Lung (tissue), 11 donors: ENCODE measurements at regions not wholly inside any gene's neighbourhood (a gene's known extent, or its start where the extent isn't known, plus 50 kb on each side); places are given as distances from the start of the nearest gene placed in this dataset.

Experiments used
- ATAC-seq: fragments of 200-7000 bp; cut with Tn5 transposase; one replicate; pipeline ENCODE4 v1.9.1; 2020; ENCODE audit warnings: moderate number of reproducible peaks; ENCODE audit not compliant: insufficient read depth, low FRiP score
- DNase-seq, 3 donors: peaks; one replicate each; pipeline ENCODE4 v3.0.0-alpha.2; 2013 to 2017
- H3K27ac ChIP-seq, 2 donors: one replicate each; pipeline ENCODE4 v1.5.1; 2013; ENCODE audit warnings: mild to moderate bottlenecking in 2 of 2, moderate library complexity in 2 of 2, control low read depth in 1 of 2, inconsistent platforms in 1 of 2, low read depth in 1 of 2, low read length in 1 of 2
- H3K27me3 ChIP-seq, 3 donors: one replicate each; pipeline ENCODE4 v1.5.1; 2013; ENCODE audit warnings: low read length in 2 of 3; ENCODE audit not compliant: control insufficient read depth in 3 of 3, insufficient read depth in 3 of 3
- H3K36me3 ChIP-seq, 4 donors: one replicate each; pipeline ENCODE4 v1.5.1; 2013; ENCODE audit warnings: low read length in 4 of 4, mild to moderate bottlenecking in 1 of 4, moderate library complexity in 1 of 4; ENCODE audit not compliant: control insufficient read depth in 4 of 4, insufficient read depth in 4 of 4
- H3K4me1 ChIP-seq, 5 donors: one replicate each; pipeline ENCODE4 v1.5.1; 2013; ENCODE audit warnings: low read length in 5 of 5, mild to moderate bottlenecking in 2 of 5, moderate library complexity in 1 of 5; ENCODE audit not compliant: control insufficient read depth in 5 of 5, insufficient read depth in 5 of 5
- H3K4me3 ChIP-seq: one replicate; pipeline ENCODE4 v1.5.1; 2013; ENCODE audit warnings: mild to moderate bottlenecking, control low read depth, moderate library complexity
- H3K9ac ChIP-seq, 2 donors: one replicate each; pipeline ENCODE4 v1.5.1; 2013; ENCODE audit warnings: low read length in 2 of 2, control low read depth in 1 of 2; ENCODE audit not compliant: insufficient read depth in 1 of 2
- H3K9me3 ChIP-seq, 4 donors: one replicate each; pipeline ENCODE4 v1.5.1; 2013; ENCODE audit warnings: low read length in 3 of 4, mild to moderate bottlenecking in 1 of 4, moderate library complexity in 1 of 4; ENCODE audit not compliant: control insufficient read depth in 4 of 4, insufficient read depth in 3 of 4
- CTCF ChIP-seq: IDR thresholded peaks from 2 replicates; pipeline ENCODE4 v1.5.1; 2012; ENCODE audit warnings: mild to moderate bottlenecking; ENCODE audit errors: control extremely low read depth, extremely low read depth
- WGBS, 2 donors: extraction: QIAGEN DNeasy Blood & Tissue Kit; methylation state at CpG; one replicate each; pipeline ENCODE4 v1.1.7; 2013; 5-methylcytosine and 5-hydroxymethylcytosine counted together
- donor health status: control.
- donor health status: control.
- donor health status: Bipolar disorder and iron deficiency.
- donor health status: healthy.
- donor health status: DM: yes; HTN: yes; CAD: no.

- Histone ChIP-seq H3K27me3 (peaks cover 0 to 4% (median 0%) of the 10 kb centered on the region in 3 donors), H3K27ac (no peak overlapping the region), H3K36me3 (no peaks in the 10 kb centered on the region), H3K9me3 (peaks cover 0 to 12% (median 8%) of the 10 kb centered on the region in 4 donors), H3K4me1 (peaks cover 0 to 3% (median 0%) of the 10 kb centered on the region in 5 donors), H3K9ac (no peak overlapping the region), H3K4me3 (no peak overlapping the region)
- no peak for ATAC-seq
- WGBS, 2 donors: 62 to 89% methylated on average over 12 of the region's 12 CpGs
- no peak for DNase-seq
- TF ChIP-seq CTCF: no peak
These were observed 279.3 kb downstream of the BMP7 start for GRCh38 chr20:56986931-56987720.

GRCh38 chr20:56987986-56988385 lies 278.5 kb downstream of the BMP7 start:
- H3K4me1 ChIP-seq: peaks cover 0 to 3% (median 0%) of the 10 kb centered on the region in 5 donors
- no peak for TF ChIP-seq CTCF
- peaks cover 0 to 12% (median 7%) of the 10 kb centered on the region in 4 donors for H3K9me3 ChIP-seq
- WGBS, 2 donors: 54 to 69% methylated on average over 16 of the region's 16 CpGs
- H3K27me3 ChIP-seq: peaks cover 0 to 4% (median 0%) of the 10 kb centered on the region in 3 donors
- H3K9ac ChIP-seq: no peak overlapping the region
- no peaks in the 10 kb centered on the region for H3K36me3 ChIP-seq
- no peak overlapping the region for H3K27ac ChIP-seq
- ATAC-seq: no peak
- no peak overlapping the region for H3K4me3 ChIP-seq
- peak in 1 of 3 donors; percentile 18 for DNase-seq

DNA sequence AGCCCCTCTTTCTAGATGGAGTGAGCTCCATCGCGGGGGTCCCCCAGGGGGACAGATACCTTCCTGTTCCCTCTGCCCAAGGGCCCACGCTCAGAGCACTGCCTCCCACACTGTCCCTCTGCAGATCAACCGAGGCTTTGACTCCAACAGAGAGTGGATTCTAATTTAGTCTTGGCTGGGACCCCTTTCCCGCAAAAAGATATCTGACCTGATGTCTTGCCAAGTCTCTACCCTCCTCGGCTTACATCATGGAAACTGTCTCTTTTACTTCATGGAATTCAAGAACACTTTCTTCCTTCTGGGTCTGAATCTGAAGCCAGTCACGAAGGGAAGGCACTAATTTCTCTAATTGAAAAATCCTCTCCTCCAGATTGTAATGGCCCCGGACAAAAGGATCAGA lies 278.0 kb downstream of the BMP7 start:
- no peak for TF ChIP-seq CTCF
- WGBS, 2 donors: 71 to 87% methylated on average over 8 of the region's 8 CpGs
- ATAC-seq: no peak

More for the DNA sequence above, 278.0 kb downstream of the BMP7 start:
- DNase-seq: peak in 2 of 3 donors; percentile 22 to 34
- Histone ChIP-seq H3K27me3 (peaks cover 0 to 4% (median 0%) of the 10 kb centered on the region in 3 donors), H3K36me3 (no peaks in the 10 kb centered on the region), H3K4me1 (peaks cover 0 to 3% (median 0%) of the 10 kb centered on the region in 5 donors), H3K9me3 (peaks cover 0 to 12% (median 7%) of the 10 kb centered on the region in 4 donors), H3K9ac (no peak overlapping the region), H3K27ac (no peak overlapping the region), H3K4me3 (no peak overlapping the region)
